Upper lobe of left lung (tissue), 4 donors: ENCODE measurements at regions not wholly inside any gene's neighbourhood (a gene's known extent, or its start where the extent isn't known, plus 50 kb on each side); places are given as distances from the start of the nearest gene placed in this dataset.

Source experiments
- POLR2A ChIP-seq, 4 donors: fragments of 450-650 bp; IDR thresholded peaks; one replicate each; pipeline ENCODE4 v1.5.1; 2016 to 2017; ENCODE audit warnings: antibody characterized with exemption in 4 of 4, mild to moderate bottlenecking in 2 of 4
- TF ChIP-seq, protein P1 (sequence below), 6 experiments: fragments of 450-650 bp in 4 of 6; fragments of 200-600 bp in 2 of 6; sonication (generic) in 2 of 6; IDR thresholded peaks; one replicate each; pipeline ENCODE4 v1.5.1; 2016 to 2019; ENCODE audit warnings: antibody characterized with exemption in 6 of 6

DNA sequence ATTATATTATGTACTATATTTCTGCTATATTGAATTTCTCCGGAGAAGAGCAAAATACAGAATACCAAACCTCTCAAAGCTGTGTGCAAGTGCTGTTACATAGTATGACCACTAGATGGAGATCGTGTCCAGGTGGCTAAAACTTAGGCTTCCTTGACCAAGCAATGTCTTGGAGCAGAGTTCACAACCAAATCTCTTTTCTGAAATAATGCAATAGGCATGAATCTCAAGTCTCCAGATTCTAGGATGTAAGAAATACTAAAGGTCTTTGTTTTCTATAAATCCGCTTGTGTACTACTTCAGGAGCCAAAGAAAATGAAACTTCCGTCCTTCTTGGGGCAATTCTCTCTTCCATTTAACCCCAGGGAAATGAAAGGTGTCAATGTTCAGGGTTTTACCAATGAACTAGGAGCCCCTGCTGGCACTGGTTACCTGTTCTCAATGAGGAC is 181.5 kb upstream of the RAI14 start:
- TF ChIP-seq, protein P1, sequence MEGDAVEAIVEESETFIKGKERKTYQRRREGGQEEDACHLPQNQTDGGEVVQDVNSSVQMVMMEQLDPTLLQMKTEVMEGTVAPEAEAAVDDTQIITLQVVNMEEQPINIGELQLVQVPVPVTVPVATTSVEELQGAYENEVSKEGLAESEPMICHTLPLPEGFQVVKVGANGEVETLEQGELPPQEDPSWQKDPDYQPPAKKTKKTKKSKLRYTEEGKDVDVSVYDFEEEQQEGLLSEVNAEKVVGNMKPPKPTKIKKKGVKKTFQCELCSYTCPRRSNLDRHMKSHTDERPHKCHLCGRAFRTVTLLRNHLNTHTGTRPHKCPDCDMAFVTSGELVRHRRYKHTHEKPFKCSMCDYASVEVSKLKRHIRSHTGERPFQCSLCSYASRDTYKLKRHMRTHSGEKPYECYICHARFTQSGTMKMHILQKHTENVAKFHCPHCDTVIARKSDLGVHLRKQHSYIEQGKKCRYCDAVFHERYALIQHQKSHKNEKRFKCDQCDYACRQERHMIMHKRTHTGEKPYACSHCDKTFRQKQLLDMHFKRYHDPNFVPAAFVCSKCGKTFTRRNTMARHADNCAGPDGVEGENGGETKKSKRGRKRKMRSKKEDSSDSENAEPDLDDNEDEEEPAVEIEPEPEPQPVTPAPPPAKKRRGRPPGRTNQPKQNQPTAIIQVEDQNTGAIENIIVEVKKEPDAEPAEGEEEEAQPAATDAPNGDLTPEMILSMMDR (IDR thresholded peaks at IDR 0.05), result peak; percentile 80 to 97 (median 91)
- no peak for TF ChIP-seq POLR2A (IDR thresholded peaks at IDR 0.05)
